T-cell (primary cell): ENCODE measurements at regions not wholly inside any gene's neighbourhood (a gene's known extent, or its start where the extent isn't known, plus 50 kb on each side); places are given as distances from the start of the nearest gene placed in this dataset.

Source experiments
- ATAC-seq, 4 experiments: fragments of 200-7000 bp in 3 of 4; fragments of 150-1000 bp in 1 of 4; cut with Tn5 transposase; replicated peaks in 1 of 4; 1 replicate in 3 of 4; 2 replicates in 1 of 4; pipeline ENCODE4 v1.10.0; 2021; ENCODE audit warnings: moderate library complexity in 3 of 4, mild to moderate bottlenecking in 2 of 4, moderate number of reproducible peaks in 1 of 4
- CTCF ChIA-PET, 2 donors: fragments of 300-600 bp; sonication (Branson Sonifier 250); formaldehyde crosslinking; loops; one replicate each; lab custom pipeline; 2022; ENCODE audit warnings: antibody characterized with exemption in 2 of 2; lab: Charles Lee
- POLR2A ChIA-PET, 2 donors: fragments of 300-600 bp; sonication (Branson Sonifier 250); formaldehyde crosslinking; loops; one replicate each; lab custom pipeline; 2022; ENCODE audit warnings: antibody characterized with exemption in 2 of 2; lab: Charles Lee
- DNase-seq, 35 experiments: peaks; one replicate each; pipeline versions ENCODE4 v3.0.0 to v3.0.0-alpha.2; 2013 to 2023
- H3K27ac ChIP-seq: one replicate; pipeline ENCODE4 v1.5.1; 2013; ENCODE audit warnings: low read length
- H3K27me3 ChIP-seq, 2 experiments: replicated peaks in 1 of 2; 1 replicate in 1 of 2; 2 replicates in 1 of 2; pipeline versions ENCODE4 v1.6.1 to v1.7.0; 2013; ENCODE audit warnings: low read length in 1 of 2, mixed read lengths in 1 of 2; ENCODE audit not compliant: control insufficient read depth in 2 of 2, insufficient read depth in 2 of 2; ENCODE audit errors: extremely low read depth in 1 of 2
- H3K36me3 ChIP-seq, 2 donors: 1 replicate in 1 of 2; 2 replicates in 1 of 2; pipeline versions ENCODE4 v1.6.1 to v1.7.0; 2013; ENCODE audit warnings: low read length in 1 of 2; ENCODE audit not compliant: control insufficient read depth in 2 of 2, insufficient read depth in 1 of 2; ENCODE audit errors: extremely low read depth in 1 of 2
- H3K4me1 ChIP-seq, 2 experiments: 1 replicate in 1 of 2; 2 replicates in 1 of 2; pipeline versions ENCODE4 v1.6.1 to v1.7.0; 2013; ENCODE audit warnings: low read length in 2 of 2, mixed read lengths in 1 of 2; ENCODE audit not compliant: insufficient read depth in 2 of 2, control insufficient read depth in 1 of 2; ENCODE audit errors: extremely low read depth in 1 of 2
- H3K4me3 ChIP-seq, 2 donors: 1 replicate in 1 of 2; 2 replicates in 1 of 2; pipeline versions ENCODE4 v1.5.1 to v1.7.0; 2013; ENCODE audit warnings: mild to moderate bottlenecking in 2 of 2, low read length in 1 of 2, moderate library complexity in 1 of 2; ENCODE audit not compliant: control insufficient read depth in 1 of 2; ENCODE audit errors: extremely low read depth in 1 of 2
- H3K9me3 ChIP-seq: 2 replicates; pipeline ENCODE4 v1.7.0; 2013
- H3K27ac Mint-ChIP-seq, 2 donors: one replicate each; pipeline ENCODE4 v1.8.0; 2020 to 2021; ENCODE audit warnings: mild to moderate bottlenecking in 2 of 2, mixed read lengths in 2 of 2
- H3K27me3 Mint-ChIP-seq, 2 donors: one replicate each; pipeline ENCODE4 v1.8.0; 2021 to 2022; ENCODE audit warnings: mixed read lengths in 2 of 2
- H3K36me3 Mint-ChIP-seq: one replicate; pipeline ENCODE4 v1.8.0; 2021; ENCODE audit warnings: mixed read lengths
- H3K4me1 Mint-ChIP-seq, 3 donors: one replicate each; pipeline ENCODE4 v1.8.0; 2020 to 2022; ENCODE audit warnings: mixed read lengths in 3 of 3, mild to moderate bottlenecking in 1 of 3
- H3K4me3 Mint-ChIP-seq, 3 donors: one replicate each; pipeline ENCODE4 v1.8.0; 2020 to 2022; ENCODE audit warnings: mild to moderate bottlenecking in 3 of 3, mixed read lengths in 3 of 3, moderate library complexity in 3 of 3
- H3K9me3 Mint-ChIP-seq, 3 donors: one replicate each; pipeline ENCODE4 v1.8.0; 2020 to 2022; ENCODE audit warnings: mixed read lengths in 3 of 3
- WGBS: methylation state at CpG from one replicate; pipeline ENCODE4 v1.1.5; 2013; ENCODE audit warnings: missing lambda C conversion rate; ENCODE audit not compliant: insufficient coverage; 5-methylcytosine and 5-hydroxymethylcytosine counted together

GRCh38 chr3:77906102-77906709, 866.3 kb downstream of the ROBO2 start:
- no peaks in the 10 kb centered on the region for H3K36me3 Mint-ChIP-seq
- WGBS = no CpG with 5 or more reads among the region's 3 CpGs
- POLR2A ChIA-PET = no interaction called here

GRCh38 chr3:77913524-77914174, 873.8 kb downstream of the ROBO2 start:
- Histone ChIP-seq H3K27me3 (no peaks in the 10 kb centered on the region), H3K27ac (no peak overlapping the region), H3K4me1 (no peaks in the 10 kb centered on the region), H3K9me3 (no peaks in the 10 kb centered on the region), H3K36me3 (no peaks in the 10 kb centered on the region), H3K4me3 (no peak overlapping the region)
- Mint-ChIP-seq H3K4me3 (no peak overlapping the region), H3K27ac (no peak overlapping the region), H3K36me3 (no peaks in the 10 kb centered on the region), H3K9me3 (peaks cover 9 to 33% (median 12%) of the 10 kb centered on the region in 3 donors), H3K4me1 (no peaks in the 10 kb centered on the region), H3K27me3 (no peaks in the 10 kb centered on the region)
- ATAC-seq (no peak), DNase-seq (no peak)
- CTCF ChIA-PET = no interaction called here
- 20% methylated on average over 1 of the region's 3 CpGs for whole genome bisulfite sequencing
- POLR2A ChIA-PET = no interaction called here

More at GRCh38 chr3:77906102-77906709, 866.3 kb downstream of the ROBO2 start:
- no peak overlapping the region for H3K27ac Mint-ChIP-seq
- Histone ChIP-seq H3K27ac (no peak overlapping the region), H3K4me1 (no peaks in the 10 kb centered on the region), H3K4me3 (no peak overlapping the region), H3K36me3 (no peaks in the 10 kb centered on the region), H3K9me3 (no peaks in the 10 kb centered on the region), H3K27me3 (no peaks in the 10 kb centered on the region)
- ATAC-seq (no peak), DNase-seq (no peak)
- no peaks in the 10 kb centered on the region for H3K27me3 Mint-ChIP-seq
- no peaks in the 10 kb centered on the region for H3K4me1 Mint-ChIP-seq
- H3K9me3 Mint-ChIP-seq = peaks cover 20 to 31% (median 27%) of the 10 kb centered on the region in 3 donors
- CTCF ChIA-PET = no interaction called here
- no peak overlapping the region for H3K4me3 Mint-ChIP-seq

- WGBS = 33% methylated on average over 1 of the region's 2 CpGs
- H3K4me1 Mint-ChIP-seq = no peaks in the 10 kb centered on the region
- H3K27ac ChIP-seq = no peak overlapping the region
- H3K36me3 ChIP-seq = no peaks in the 10 kb centered on the region
- no peak for ATAC-seq
- ChIA-PET CTCF (no interaction called here), POLR2A (no interaction called here)
- H3K4me3 Mint-ChIP-seq = no peak overlapping the region
- H3K9me3 ChIP-seq = no peaks in the 10 kb centered on the region
- no peak for DNase-seq
- H3K36me3 Mint-ChIP-seq = no peaks in the 10 kb centered on the region
- peaks cover 10 to 40% (median 11%) of the 10 kb centered on the region in 3 donors for H3K9me3 Mint-ChIP-seq
- H3K27me3 ChIP-seq = no peaks in the 10 kb centered on the region
- H3K27ac Mint-ChIP-seq = no peak overlapping the region
- H3K4me1 ChIP-seq = no peaks in the 10 kb centered on the region
- H3K4me3 ChIP-seq = no peak overlapping the region
- H3K27me3 Mint-ChIP-seq = no peaks in the 10 kb centered on the region
Measured at GRCh38 chr3:77915336-77915735, 875.4 kb downstream of the ROBO2 start.

GRCh38 chr3:77917225-77917624, 877.3 kb downstream of the ROBO2 start:
- Histone ChIP-seq H3K36me3 (no peaks in the 10 kb centered on the region), H3K4me3 (no peak overlapping the region), H3K27ac (no peak overlapping the region), H3K27me3 (no peaks in the 10 kb centered on the region), H3K9me3 (no peaks in the 10 kb centered on the region), H3K4me1 (no peaks in the 10 kb centered on the region)
- H3K4me3 Mint-ChIP-seq = no peak overlapping the region
- DNase-seq (no peak), ATAC-seq (no peak)
- no peak overlapping the region for H3K27ac Mint-ChIP-seq
- no CpG with 5 or more reads among the region's 2 CpGs for WGBS
- no peaks in the 10 kb centered on the region for H3K36me3 Mint-ChIP-seq
- H3K4me1 Mint-ChIP-seq = no peaks in the 10 kb centered on the region
- ChIA-PET POLR2A (no interaction called here), CTCF (interaction anchor here in 1 of 2 donors (0.6 kb wide), 1 partner anchor 206 kb away, joined by 3 read pairs; no protein-coding TSS in a partner anchor)
- H3K27me3 Mint-ChIP-seq = no peaks in the 10 kb centered on the region
- H3K9me3 Mint-ChIP-seq = peaks cover 8 to 45% (median 9%) of the 10 kb centered on the region in 3 donors

GRCh38 chr3:77919244-77919643, 879.3 kb downstream of the ROBO2 start:
- Mint-ChIP-seq H3K36me3 (no peaks in the 10 kb centered on the region), H3K4me3 (no peak overlapping the region), H3K4me1 (no peaks in the 10 kb centered on the region), H3K27me3 (no peaks in the 10 kb centered on the region), H3K9me3 (peaks cover 4 to 41% (median 11%) of the 10 kb centered on the region in 3 donors), H3K27ac (no peak overlapping the region)
- no peaks in the 10 kb centered on the region for H3K27me3 ChIP-seq
- ChIA-PET CTCF (no interaction called here), POLR2A (no interaction called here)
- no peak overlapping the region for H3K27ac ChIP-seq
- DNase-seq (no peak), ATAC-seq (no peak)
- H3K9me3 ChIP-seq = no peaks in the 10 kb centered on the region
- no peak overlapping the region for H3K4me3 ChIP-seq
- no peaks in the 10 kb centered on the region for H3K4me1 ChIP-seq
- no peaks in the 10 kb centered on the region for H3K36me3 ChIP-seq

- Mint-ChIP-seq H3K4me3 (no peak overlapping the region), H3K36me3 (no peaks in the 10 kb centered on the region), H3K27ac (no peak overlapping the region), H3K9me3 (peaks cover 6 to 24% (median 21%) of the 10 kb centered on the region in 3 donors), H3K27me3 (no peaks in the 10 kb centered on the region), H3K4me1 (no peaks in the 10 kb centered on the region)
- Histone ChIP-seq H3K4me1 (no peaks in the 10 kb centered on the region), H3K27ac (no peak overlapping the region), H3K4me3 (no peak overlapping the region), H3K9me3 (peaks cover 3% of the 10 kb centered on the region), H3K27me3 (no peaks in the 10 kb centered on the region), H3K36me3 (no peaks in the 10 kb centered on the region)
- DNase-seq (no peak), ATAC-seq (no peak)
- 96% methylated on average over 3 of the region's 9 CpGs for WGBS
- ChIA-PET CTCF (no interaction called here), POLR2A (no interaction called here)
Measured at GRCh38 chr3:77931255-77932009, 891.5 kb downstream of the ROBO2 start.
